ENCODE measurements at regions not wholly inside any gene's neighbourhood (a gene's known extent, or its start where the extent isn't known, plus 50 kb on each side); places are given as distances from the start of the nearest gene placed in this dataset.
"Not testable (repeated sequence)": the region's sequence is repeated elsewhere in the genome, so short reads cannot be mapped to it uniquely, and the experiment has no call there.

GRCh38 chr4:13733817-13734216 is 106.3 kb upstream of the BOD1L1 start:
- FAIRE-seq (no peak), DNase-seq (ENCODE audit: low read depth, low spot score) (no peak)
- Histone ChIP-seq H2AFZ (ENCODE audit: control insufficient read depth, low read length) (no peak overlapping the region), H3K27ac (ENCODE audit: control insufficient read depth, insufficient read depth, low read length) (no peak overlapping the region), H3K9ac (ENCODE audit: control insufficient read depth, extremely low read depth, insufficient read depth, low read length) (no peak overlapping the region), H4K20me1 (ENCODE audit: control insufficient read depth, extremely low read depth, insufficient read depth, low read length) (no peaks in the 10 kb centered on the region), H3K4me2 (ENCODE audit: control insufficient read depth, extremely low read depth, insufficient read depth, low read depth, low read length) (no peak overlapping the region), H3K27me3 (ENCODE audit: control insufficient read depth, extremely low read depth, insufficient read depth, low read length) (no peaks in the 10 kb centered on the region), H3K4me1 (ENCODE audit: control insufficient read depth, extremely low read depth, insufficient read depth, low read length) (no peaks in the 10 kb centered on the region), H3K4me3 (ENCODE audit: control insufficient read depth in 2 of 3, extremely low read depth in 1 of 3, insufficient read depth in 2 of 3, low read depth in 1 of 3, low read length in 3 of 3) (no peak overlapping the region), H3K79me2 (ENCODE audit: control insufficient read depth, insufficient read depth, low read length) (no peaks in the 10 kb centered on the region), H3K9me1 (ENCODE audit: control insufficient read depth, extremely low read depth, insufficient read depth, low read length) (no peaks in the 10 kb centered on the region), H3K36me3 (ENCODE audit: control insufficient read depth in 2 of 2, extremely low read depth in 1 of 2, insufficient read depth in 2 of 2, low read length in 2 of 2) (no peaks in the 10 kb centered on the region), H3K9me3 (ENCODE audit: control insufficient read depth, low read depth, low read length) (no peaks in the 10 kb centered on the region)
- no peak for TF ChIP-seq CTCF (optimal IDR thresholded peaks at IDR 0.05 in 1 of 3, IDR thresholded peaks at IDR 0.05 in 1 of 3, conservative IDR thresholded peaks at IDR 0.05 in 1 of 3; ENCODE audit: extremely low read depth in 1 of 3, insufficient read depth in 2 of 3, low read length in 3 of 3)
- no peak for TF ChIP-seq EZH2 (IDR thresholded peaks at IDR 0.05; ENCODE audit: low read length)
- dilution Hi-C loops (cut with MboI; ENCODE audit: extremely low pct_ligation_motif_present, low sequenced_read_pairs) = no loop called here

GRCh38 chr4:13750594-13750993 is 123.1 kb upstream of the BOD1L1 start:
- no peak for FAIRE-seq
- Histone ChIP-seq H3K9ac (ENCODE audit: control insufficient read depth, extremely low read depth, insufficient read depth, low read length) (no peak overlapping the region), H4K20me1 (ENCODE audit: control insufficient read depth, extremely low read depth, insufficient read depth, low read length) (no peaks in the 10 kb centered on the region), H3K9me3 (ENCODE audit: control insufficient read depth, low read depth, low read length) (no peaks in the 10 kb centered on the region), H2AFZ (ENCODE audit: control insufficient read depth, low read length) (no peak overlapping the region), H3K79me2 (ENCODE audit: control insufficient read depth, insufficient read depth, low read length) (no peaks in the 10 kb centered on the region), H3K27ac (ENCODE audit: control insufficient read depth, insufficient read depth, low read length) (no peak overlapping the region), H3K27me3 (ENCODE audit: control insufficient read depth, extremely low read depth, insufficient read depth, low read length) (peaks cover 2% of the 10 kb centered on the region), H3K9me1 (ENCODE audit: control insufficient read depth, extremely low read depth, insufficient read depth, low read length) (no peaks in the 10 kb centered on the region), H3K4me2 (ENCODE audit: control insufficient read depth, extremely low read depth, insufficient read depth, low read depth, low read length) (no peak overlapping the region), H3K4me3 (ENCODE audit: control insufficient read depth in 2 of 3, extremely low read depth in 1 of 3, insufficient read depth in 2 of 3, low read depth in 1 of 3, low read length in 3 of 3) (no peak overlapping the region), H3K4me1 (ENCODE audit: control insufficient read depth, extremely low read depth, insufficient read depth, low read length) (no peaks in the 10 kb centered on the region), H3K36me3 (ENCODE audit: control insufficient read depth in 2 of 2, extremely low read depth in 1 of 2, insufficient read depth in 2 of 2, low read length in 2 of 2) (no peaks in the 10 kb centered on the region)
- no peak for DNase-seq (ENCODE audit: low read depth, low spot score)
- TF ChIP-seq CTCF (optimal IDR thresholded peaks at IDR 0.05 in 1 of 3, IDR thresholded peaks at IDR 0.05 in 1 of 3, conservative IDR thresholded peaks at IDR 0.05 in 1 of 3; ENCODE audit: extremely low read depth in 1 of 3, insufficient read depth in 2 of 3, low read length in 3 of 3) (no peak), EZH2 (IDR thresholded peaks at IDR 0.05; ENCODE audit: low read length) (no peak)
- dilution Hi-C loops (cut with MboI; ENCODE audit: extremely low pct_ligation_motif_present, low sequenced_read_pairs) = no loop called here

GRCh38 chr4:13761581-13761980 is 134.1 kb upstream of the BOD1L1 start:
- H2AFZ ChIP-seq (ENCODE audit: control insufficient read depth, low read length); H3K27me3 ChIP-seq (ENCODE audit: control insufficient read depth, extremely low read depth, insufficient read depth, low read length); H3K36me3 ChIP-seq (ENCODE audit: control insufficient read depth in 2 of 2, extremely low read depth in 1 of 2, insufficient read depth in 2 of 2, low read length in 2 of 2); H3K9me3 ChIP-seq (ENCODE audit: control insufficient read depth, low read depth, low read length); H3K4me2 ChIP-seq (ENCODE audit: control insufficient read depth, extremely low read depth, insufficient read depth, low read depth, low read length); H3K4me1 ChIP-seq (ENCODE audit: control insufficient read depth, extremely low read depth, insufficient read depth, low read length); FAIRE-seq; H4K20me1 ChIP-seq (ENCODE audit: control insufficient read depth, extremely low read depth, insufficient read depth, low read length); H3K9ac ChIP-seq (ENCODE audit: control insufficient read depth, extremely low read depth, insufficient read depth, low read length); H3K27ac ChIP-seq (ENCODE audit: control insufficient read depth, insufficient read depth, low read length); dilution Hi-C loops (cut with MboI; ENCODE audit: extremely low pct_ligation_motif_present, low sequenced_read_pairs); H3K79me2 ChIP-seq (ENCODE audit: control insufficient read depth, insufficient read depth, low read length); H3K4me3 ChIP-seq (ENCODE audit: control insufficient read depth in 2 of 3, extremely low read depth in 1 of 3, insufficient read depth in 2 of 3, low read depth in 1 of 3, low read length in 3 of 3); H3K9me1 ChIP-seq (ENCODE audit: control insufficient read depth, extremely low read depth, insufficient read depth, low read length); DNase-seq (ENCODE audit: low read depth, low spot score): not testable (repeated sequence)
